M059J (cell line): ENCODE measurements at regions not wholly inside any gene's neighbourhood (a gene's known extent, or its start where the extent isn't known, plus 50 kb on each side); places are given as distances from the start of the nearest gene placed in this dataset.

Experiments used
- DNase-seq: peaks from one replicate; pipeline ENCODE4 v3.0.0-alpha.2; 2012; ENCODE audit warnings: low read depth

DNA sequence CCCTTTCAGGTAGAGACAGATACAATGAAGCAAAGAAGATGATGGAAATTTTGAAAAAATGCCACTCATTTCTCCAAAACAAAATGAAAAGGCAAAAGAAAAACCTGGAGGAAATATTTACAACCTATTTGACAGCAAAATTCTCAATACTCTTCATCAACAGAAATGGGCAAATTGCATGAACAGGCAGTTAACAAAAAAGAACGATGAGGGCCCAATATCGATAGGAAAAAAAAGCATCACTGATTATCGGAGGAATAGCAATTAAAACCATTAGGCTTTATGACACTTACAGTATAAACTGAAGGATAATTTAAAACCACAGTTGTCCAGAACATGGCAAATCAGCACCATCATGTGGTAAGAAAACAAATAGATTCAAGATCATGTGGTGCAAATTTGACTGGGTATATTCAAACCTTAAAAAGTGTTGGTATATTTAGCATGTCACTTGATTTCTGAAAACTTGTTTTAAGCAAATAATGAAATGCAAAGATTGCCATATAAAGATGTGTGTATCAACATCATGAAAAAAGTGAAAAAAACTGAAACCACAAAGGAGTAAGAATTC lies 222.9 kb downstream of the BRD1 start:
- no peak for DNase-seq

DNA sequence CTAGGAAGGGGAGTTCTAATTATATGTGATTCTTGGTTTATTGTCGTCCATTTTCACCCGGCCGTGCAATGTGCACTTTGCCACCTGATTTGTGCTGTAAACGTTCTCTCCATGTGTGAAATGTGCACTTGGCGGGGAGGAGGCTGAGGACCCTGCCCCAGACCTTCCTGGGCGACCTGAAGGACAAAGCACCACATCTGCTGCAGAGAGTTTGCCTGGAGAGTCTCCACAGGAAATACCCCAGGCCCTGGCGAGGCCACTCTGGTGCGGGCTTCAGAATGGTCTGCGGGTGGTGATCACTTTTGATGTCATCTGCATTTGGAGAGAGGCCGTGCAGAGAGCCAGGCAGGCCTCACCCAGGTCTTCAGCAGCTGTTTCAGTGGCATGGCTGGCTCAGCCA lies 224.7 kb downstream of the BRD1 start:
- DNase-seq: no peak

DNA sequence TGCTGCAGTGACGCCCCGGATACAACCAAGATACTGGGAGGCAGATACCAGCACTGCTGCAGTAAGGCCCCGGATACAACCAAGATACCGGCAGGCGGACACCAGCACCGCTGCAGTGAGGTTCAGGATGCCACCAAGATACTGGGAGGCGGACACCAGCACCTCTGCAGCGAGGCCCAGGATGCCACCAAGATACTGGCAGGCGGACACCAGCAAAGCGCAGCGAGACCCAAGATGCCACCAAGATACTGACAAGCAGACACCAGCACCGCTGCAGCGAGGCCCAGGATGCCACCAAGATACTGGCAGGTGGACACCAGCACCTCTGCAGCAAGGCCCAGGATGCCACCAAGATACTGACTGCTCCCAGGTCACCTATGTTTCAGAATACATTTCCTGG lies 225.2 kb downstream of the BRD1 start:
- no peak for DNase-seq

DNA sequence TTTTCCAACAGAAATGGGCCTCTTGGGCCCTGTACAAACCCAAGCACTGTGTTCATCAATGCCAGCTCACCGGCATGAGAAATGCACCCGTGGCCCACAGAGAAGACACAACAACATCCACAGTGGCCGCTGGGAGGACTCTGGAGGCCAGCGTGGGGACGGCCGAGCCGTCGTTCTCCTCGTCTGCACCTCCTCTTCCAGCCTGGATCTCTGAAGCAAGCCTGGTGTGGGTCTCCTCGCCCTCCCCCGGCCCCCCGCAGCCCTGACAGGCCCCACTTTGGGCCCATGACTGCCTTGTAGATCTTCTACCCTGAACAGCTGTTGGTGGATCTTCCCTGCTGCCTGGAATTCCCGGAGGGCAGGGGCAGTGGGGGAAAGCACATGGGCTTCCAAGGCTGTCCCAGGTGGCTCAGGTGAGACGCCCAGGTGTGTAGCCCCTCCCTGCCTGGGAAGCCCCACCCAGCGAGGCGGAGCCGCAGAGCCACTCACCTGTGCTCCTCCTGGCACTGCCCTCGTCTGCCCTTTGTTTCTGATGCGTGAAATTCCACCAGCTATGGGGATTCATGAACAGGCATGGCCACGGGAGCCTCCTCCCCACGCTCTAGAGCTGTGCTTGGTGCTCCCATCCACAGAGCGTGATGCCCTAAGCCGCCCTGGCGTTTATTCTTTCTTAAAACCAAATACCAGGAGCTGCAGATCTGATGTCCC lies 225.9 kb downstream of the BRD1 start:
- DNase-seq: no peak

DNA sequence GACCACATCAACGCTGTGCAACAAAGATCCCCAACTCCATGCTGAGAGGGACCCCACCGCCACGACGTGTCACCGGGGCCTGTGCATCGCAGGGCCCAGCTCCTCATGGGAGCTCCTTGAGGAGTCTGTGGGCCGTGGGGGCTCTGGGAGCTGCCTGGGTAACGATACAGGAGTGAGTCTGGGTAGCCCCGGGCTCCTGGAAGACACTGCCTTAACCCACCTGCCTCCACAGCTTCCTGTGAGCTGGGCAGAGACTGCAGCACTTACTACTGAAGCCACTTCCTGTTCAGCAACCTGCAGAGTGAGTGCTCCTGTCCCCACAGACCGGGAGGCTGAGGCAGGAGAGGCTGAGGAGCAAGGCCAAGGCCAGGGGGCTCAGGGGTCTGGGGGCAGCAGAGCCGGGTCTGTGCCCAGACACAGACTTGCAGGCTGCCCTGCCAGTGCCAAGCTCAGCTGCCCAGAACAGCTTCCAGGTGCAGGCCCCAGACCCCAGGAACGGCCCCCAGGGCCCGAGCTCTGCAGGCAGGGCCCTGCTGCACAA lies 226.7 kb downstream of the BRD1 start:
- no peak for DNase-seq

DNA sequence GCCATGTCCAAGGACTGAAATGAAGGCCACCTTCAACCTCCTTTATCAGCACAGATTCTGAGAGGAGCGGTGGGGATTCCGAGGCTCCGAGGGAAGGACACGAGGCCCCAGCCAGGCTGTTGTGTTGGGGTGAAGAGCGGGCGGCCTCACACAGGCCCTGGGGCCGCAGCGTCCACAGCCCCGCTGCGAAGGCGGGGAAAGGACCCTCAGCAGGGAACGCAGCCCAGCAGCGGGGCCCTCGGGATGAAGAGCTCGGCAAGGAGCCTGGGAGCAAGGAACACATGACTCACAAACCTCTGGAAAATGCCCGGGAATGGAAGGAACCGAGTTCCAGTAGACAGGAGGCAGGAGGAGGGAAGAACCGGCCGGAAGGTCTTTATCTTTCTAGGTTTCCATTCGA lies 227.2 kb downstream of the BRD1 start:
- no peak for DNase-seq

DNA sequence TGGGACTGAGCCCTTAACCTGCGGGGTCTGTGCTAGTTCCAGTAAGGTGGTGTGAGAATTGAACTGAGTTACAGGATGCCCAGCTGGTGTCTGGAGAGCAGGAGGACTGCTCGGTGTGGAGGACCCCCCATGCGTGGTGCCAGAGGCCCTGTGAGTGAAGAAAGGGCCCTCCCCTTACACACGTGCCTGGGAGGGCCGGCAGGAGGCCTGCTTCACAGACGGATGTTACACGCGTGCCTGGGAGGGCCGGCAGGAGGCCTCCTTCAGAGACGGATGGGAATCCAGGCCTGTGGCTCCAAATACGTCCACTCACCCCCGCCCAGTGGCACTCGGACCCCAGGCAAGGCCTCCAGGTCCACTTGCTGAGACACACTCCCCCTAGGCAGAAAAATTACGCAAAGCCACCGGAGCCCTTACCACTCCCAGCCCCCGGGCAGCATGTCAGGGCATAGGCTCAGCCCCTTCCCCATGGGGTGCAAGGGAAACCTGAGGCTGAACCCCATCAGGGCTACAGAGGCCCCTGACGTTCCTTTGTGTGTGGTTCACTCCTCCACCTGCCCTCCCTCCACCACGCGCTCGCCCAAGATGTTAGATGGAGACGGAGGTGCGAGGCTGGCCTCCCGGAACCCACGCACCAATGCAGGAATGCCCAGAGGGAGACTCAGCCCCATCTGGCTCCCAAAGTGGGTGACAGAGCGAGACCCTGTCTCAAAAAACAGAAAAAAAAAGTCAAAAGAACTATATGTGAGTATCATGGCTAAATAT lies 227.8 kb downstream of the BRD1 start:
- DNase-seq: no peak

DNA sequence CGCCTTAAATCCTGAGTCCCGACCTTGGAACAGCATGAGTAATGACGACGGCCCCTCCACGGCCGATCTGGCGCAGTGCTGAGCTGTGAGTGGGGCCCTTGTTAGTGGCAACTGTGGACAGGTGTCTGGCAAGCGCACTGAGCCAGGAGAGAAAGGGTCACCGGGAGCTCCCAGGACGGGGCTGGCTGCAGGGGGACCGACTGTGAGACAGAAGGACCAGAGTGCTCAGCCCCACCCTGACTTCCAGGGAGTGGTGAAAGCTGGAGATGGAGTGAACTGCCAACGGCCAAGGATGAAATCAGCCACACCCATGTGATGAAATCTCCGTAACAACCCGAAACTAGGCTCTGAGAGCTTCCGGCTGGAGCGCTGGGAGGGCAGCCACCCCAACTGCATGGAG lies 228.6 kb downstream of the BRD1 start:
- DNase-seq: no peak

DNA sequence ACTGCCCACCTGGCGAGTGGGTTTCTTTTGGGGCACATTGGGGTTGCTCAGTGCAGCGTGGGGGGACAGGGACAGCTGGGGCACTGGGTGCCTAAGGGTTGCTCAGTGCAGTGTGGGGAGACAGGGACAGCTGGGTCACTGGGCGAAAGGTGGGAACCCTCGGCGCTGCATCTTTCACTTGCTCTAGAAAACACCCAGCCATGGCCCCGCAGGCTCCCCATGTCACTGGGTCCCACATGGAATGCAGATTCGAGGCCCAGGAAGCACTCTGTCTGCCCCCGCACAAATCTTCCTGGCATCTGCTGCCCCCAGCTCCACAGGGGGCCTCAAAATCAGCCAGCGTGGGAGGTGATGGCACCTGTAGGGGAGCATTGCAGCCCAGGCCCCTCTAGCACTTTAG lies 229.3 kb downstream of the BRD1 start:
- no peak for DNase-seq

DNA sequence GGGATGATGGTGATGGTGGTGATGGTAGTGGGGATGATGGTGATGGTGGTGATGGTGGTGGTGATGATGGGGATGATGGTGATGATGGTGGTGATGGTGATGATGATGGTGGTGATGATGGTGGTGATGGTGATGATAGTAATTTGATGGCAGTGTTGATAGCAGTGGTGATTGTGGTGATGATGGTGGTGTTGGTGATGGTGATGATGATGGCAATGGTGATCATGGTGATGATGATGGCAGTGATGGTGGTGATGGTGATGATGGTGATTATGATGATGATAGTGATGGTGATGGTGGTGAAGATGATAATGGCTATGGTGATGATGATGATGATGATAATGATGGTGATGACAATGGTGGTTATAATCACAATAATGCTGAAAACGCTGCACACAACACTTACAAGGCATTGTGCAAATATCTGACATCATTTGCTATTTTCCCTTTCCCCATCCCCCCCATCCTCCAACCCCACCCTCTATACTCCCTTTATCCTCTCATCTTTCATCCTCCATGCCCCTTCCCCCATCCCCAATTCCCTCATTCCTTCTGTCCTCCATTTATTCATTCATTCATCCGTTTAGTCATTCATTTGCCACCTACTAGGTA lies 230.1 kb downstream of the BRD1 start:
- DNase-seq: no peak

DNA sequence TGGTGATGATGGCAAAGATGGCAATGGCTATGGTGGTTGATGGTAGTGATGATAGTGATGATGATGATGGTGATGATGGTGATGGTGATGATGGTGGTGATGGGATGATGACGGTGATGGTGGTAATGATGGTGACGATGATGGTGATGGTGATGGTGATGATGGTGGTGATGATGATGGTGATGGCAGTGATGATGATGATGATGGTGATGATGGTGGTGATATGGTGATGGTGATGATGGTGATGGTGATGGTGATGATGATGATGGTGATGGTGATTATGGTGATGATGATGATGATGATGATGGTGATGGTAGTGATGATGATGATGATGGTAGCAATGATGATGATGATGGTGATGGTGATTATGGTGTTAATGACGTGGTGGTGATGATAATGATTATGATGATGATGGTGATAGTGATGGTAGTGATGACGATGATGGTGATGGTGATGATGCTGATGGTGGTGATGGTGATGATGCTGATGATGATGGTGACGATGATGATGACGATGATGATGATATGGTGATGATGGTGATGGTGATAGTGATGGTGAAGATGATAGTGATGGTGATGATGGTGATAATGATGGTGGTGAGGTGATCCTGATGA lies 232.1 kb downstream of the BRD1 start:
- no peak for DNase-seq

DNA sequence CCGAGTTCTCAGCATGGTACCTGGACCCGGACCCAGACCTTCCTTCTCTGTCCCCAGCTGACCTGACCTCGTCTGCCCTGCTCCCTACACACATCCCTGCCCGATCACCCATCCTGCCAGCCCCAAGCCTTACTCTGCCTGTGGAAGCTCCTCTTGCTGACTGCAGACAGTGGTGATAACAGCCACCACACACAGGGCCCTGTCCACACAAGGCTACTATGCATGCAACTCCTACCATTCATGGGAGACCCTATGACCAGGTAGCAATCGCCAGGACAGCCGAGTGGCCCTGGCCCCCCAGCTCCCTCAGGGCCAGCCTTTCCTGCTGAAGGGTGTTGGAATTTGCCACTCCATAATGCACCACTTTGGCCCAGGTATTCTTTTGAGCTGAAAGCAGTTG lies 233.6 kb downstream of the BRD1 start:
- DNase-seq: no peak

DNA sequence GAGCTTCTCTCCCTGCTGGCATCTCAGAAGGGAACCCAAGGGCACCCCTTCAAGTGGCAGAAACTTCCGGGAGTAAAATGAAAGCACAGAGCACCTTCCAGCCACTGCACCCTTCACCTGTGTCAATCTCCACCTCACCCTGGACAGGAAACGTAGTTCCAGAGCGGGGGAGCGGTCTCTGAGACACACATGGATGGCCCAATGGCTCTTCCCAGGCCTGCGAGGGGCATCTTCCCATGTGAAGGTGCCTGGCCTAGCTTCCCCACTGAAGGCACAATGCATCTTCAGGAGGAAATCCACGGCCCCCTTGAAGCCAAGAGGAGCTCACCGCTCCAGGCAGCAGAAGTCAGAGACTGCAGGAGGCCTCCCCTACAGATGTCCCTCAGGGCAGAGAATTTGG lies 234.2 kb downstream of the BRD1 start:
- no peak for DNase-seq

DNA sequence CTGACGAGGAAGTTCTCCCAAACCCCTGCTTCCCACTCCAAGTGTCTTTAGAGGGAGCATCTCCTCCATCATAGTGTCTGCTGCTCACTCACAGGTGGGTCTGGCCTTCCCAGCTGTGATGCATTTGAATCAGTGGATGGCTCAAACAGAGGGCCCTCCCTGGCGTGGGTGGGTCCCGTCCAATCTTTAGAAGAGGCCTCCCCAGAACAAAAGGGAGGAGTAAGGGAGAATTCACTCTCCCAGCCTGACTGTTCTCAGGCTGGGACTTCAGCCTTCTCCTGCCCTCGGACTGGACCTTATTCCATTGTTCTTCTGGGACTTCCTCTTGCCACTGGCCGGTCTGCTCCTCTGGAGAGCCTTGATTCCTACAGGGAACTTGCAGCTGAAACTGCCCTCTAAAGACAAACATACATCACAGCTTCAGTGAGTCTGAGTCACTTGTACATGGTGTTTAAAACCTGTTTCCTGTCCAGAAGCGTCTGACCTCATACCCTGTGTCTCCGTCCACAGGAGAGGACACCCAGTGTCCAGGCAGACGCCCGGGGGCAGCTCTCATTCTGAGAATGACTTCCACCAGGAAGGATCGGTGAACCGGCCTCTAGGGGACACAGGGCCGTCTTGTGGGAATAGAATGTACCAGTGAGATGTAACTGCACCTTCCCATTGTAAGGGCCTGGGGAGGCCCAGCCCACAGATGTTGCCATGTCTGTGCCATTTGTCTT lies 234.7 kb downstream of the BRD1 start:
- DNase-seq: no peak

DNA sequence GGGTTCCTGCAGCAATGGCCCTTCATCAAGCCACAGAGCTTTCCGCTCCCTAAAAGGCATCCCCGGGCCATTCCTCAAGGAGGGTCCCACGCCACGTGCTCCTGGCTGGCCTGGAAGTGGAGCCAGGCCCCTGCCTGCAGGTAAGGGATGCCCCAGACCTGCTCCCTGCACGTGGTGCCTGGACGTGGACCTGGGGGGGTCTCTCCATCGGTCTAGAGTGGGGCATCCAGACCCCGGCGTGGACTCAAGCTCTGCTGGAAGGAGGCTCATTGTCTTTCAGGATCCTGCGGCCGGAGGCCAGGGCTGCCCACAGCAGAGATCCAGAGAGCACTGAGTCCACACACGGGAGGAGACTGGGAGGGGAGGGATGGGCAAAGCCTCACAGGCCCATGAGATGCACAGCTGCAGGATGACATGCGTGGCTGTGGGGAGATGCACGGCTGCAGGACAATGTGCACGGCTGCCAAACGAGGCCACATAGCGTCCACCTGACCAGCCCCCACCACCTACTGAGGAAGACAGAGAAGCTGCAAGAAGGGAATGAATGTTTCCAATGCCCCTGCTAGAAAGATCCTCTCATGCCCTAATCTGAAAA lies 236.7 kb downstream of the BRD1 start:
- no peak for DNase-seq

DNA sequence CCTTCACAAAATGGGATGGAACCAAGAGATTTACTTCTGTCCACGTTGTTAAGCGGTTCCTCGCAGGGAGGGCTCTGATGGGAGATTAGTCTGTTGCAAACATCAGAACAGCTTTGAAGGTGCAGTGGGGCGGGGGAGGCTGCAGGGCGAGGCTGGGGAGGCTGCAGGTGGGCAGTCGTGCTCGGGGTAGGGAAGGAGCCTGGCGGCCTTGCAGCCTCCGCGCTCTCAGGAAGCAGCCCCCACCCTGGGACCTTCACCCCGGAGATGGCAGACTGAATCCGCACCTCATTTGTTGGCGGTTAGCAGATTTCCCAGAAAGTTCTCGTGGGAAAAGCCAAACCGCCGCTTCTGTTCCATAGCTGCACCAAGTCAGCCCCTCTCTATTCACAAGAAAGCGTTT lies 237.3 kb downstream of the BRD1 start:
- no peak for DNase-seq

DNA sequence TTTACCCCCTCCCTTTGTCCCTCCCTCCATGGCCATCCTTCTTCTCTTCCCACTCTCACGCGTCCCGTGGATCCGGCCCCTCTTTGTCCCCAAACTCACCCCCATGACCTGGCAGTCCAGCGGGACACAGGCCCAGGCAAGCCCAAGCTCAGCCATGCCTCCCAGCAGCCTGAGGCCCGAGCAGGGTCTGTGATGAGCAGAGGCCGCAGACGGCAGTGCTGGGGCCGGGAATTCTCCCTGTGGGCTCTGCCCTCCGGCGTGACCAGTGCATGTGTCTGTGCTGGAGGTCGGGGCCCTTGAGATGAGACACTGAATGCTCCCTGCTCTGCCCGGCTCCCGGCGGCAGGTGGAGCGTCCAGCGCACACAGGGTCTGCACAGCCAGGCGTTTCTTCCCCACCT lies 237.9 kb downstream of the BRD1 start:
- DNase-seq: no peak

DNA sequence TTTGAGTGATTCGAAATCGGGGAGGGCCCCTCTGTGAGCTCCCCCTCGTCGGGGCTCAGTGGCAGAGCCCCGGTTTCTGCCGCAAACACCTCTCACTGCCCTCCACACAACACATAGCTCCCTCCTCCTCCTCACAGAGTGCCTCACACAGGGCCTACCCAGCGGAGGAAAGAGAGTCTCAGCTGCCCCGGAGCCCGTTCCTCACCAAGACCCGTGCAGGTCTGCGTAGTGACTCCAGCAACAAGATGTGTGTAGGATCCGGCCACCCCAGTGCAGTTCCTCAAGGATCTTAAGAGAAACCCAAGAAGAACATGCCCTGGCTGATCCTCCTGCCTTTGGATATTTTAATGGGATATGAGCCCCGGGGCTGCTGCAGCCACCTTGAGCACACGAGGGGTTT lies 238.4 kb downstream of the BRD1 start:
- no peak for DNase-seq

DNA sequence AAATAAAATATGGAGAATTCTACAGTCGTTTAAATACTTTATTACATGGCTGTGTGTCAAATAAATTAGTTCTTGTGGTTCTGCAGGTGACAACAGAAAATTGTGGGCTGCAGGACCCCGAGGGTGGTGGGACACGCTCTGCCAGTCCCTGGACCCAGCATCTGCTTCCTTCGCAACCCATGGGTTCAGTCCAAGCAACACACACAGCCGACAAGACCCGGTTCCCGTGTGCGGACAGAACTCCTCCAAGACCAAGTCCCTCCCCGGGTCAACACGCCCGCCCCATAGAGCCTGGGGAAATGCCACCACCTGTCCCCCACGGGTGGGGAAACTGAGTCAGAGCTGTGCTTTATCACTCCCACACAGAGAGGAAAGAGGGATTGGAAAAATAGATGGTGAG lies 238.9 kb downstream of the BRD1 start:
- DNase-seq: no peak

DNA sequence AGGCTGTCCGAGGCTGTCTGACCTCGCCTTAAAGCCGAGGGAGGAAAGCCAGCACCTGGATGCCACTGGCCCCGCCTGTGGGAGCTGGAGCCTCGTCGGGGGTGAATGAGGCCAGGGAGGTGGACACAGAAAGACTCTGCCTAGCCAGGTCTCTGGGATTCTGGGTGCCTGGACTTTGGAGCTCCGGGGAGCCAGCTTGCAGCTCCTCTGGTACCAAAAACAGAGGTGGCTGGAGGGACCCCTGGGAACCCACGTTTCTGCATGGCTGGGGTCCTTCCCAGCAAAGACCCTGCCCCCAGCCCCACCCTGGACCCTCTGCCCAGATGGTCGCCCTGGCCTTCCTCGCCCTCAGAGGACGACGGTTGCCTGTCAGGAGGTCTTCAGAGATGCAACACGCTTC lies 239.7 kb downstream of the BRD1 start:
- no peak for DNase-seq

DNA sequence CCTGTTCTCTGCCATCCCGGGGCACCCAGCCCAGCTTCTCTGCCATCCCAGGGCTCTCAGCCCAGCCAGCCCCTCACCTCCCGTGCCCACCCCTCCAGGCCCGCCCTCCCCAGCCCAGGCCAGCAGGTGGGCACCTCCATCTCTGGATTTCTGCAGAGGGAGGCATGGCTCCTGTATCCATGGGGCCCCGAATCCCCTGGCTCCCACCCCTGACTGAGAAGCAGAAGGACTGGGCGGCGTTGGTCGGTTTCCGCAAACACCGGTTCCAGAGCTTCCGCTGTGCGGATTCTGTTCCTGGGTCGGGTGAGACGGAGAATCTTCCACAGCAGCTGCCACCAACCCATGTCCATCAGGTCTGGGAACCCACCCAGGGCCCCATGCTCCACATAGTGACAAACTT lies 240.3 kb downstream of the BRD1 start:
- no peak for DNase-seq
